GM18499 (cell line): ENCODE measurements at regions not wholly inside any gene's neighbourhood (a gene's known extent, or its start where the extent isn't known, plus 50 kb on each side); places are given as distances from the start of the nearest gene placed in this dataset.

Experiments used
- ATAC-seq: cut with Tn5 transposase; IDR thresholded peaks from one replicate; pipeline ENCODE4 v1.9.1; 2021; ENCODE audit warnings: moderate number of reproducible peaks; ENCODE audit not compliant: insufficient read depth, unreplicated experiment

DNA sequence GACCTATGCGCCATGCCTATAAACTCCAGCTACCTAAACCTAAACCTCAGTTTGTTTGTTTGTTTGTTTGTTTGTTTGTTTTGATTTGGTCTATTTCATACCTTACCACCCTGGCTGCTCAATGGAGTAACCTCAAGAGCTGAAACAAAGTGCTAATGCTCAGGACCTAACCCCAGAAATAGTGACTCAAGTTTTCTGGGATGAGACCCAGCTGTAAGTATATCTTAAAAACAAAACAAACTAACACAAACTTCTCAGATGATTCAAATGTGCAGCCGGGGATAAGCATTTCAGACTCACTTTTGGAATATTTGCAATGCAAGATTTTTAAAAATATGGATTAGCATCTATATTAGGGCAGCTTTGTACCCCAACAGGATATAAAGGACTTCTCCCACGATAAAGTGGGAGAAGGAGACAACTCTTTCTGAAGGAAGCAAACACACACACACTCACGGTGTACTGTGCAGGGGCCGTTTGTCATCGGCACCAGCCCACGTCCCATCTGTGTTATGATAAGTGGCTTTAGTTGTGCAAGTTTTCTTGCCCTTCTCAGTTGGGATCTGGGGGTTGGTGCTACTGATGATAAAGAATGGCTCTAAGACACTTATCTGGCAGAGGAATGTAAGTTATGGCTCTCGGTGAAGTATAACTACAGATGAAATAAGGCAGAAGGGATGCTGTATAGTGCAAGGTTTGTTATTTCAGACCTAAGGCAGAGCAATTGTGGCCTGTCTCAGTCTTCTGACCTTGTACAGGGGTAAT is 516.7 kb upstream of the TMEM132C start:
- ATAC-seq, result no peak

DNA sequence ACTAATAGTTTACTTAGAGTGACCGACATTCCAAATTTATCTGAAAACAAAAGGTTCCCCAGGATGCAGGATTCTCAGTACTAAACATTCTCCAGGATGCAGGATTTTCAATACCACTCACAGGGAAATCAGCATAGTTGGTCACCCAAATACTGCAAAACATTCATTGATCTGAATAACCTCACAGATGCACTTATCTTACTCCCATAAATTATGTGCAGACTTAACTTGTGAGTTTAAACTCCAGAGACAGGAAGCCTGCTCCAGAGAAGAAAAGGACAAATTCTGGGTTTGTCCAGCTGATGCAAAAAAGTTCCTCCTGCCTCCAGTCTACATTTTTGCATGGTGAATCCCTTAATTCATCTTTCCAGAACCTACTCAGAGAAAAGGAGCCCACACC is 514.2 kb upstream of the TMEM132C start:
- ATAC-seq, result no peak

DNA sequence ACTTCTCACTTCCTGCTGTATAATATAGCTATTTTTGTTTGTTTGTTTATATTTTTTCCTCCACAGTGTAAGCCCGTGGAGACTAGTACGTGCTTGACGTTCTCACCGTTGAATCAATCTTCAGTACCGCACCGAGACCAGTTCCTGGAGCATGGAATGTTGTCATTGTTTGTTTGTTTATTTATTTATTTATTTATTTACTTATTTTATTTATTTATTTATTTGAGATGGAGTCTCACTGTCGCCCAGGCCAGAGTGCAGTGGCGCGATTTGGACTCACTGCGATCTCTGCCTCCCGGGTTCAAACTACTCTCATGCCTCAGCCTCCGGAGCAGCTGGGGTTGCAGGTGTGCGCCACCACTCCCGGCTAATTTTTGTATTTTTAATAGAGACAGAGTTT is 506.6 kb upstream of the TMEM132C start:
- no peak for ATAC-seq

DNA sequence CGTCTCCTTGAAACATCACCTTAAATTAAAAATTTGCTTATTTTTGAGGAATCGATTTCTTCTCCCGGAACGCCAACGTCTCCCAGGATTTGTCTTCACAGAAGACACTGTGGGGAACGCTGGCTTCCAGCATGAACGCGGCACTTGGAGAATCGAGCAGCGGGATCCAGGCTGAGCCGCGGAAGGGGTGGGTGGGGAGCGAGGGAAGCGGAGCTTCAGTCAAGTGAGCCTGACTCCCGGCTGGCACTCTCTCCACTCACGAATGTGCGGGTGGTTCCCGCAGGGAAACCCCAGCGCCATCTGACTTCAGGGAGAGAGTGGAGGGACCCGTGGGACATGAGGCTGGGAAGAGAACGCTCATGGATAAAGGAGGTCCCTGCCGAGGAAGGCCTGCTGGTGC is 506.0 kb upstream of the TMEM132C start:
- ATAC-seq, result no peak

DNA sequence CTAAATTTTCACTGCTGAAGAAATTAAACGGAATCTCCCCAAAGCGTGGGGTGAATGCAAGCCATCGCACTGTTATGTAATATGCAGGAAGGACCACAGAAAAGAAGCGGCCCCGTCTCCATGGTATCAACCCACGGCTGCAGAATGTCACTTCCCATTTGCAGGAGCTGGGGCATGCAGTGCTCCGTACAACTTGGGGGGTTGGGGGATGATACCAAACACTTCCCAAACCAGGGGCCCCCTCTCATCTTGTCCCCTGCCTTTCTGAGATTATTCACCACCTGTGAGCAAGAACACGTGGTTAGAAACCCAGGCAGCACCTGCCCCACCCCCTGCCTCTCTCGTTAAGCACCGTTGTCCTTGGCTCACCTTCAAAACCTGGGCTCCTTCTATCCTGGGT is 505.1 kb upstream of the TMEM132C start:
- ATAC-seq, result no peak

DNA sequence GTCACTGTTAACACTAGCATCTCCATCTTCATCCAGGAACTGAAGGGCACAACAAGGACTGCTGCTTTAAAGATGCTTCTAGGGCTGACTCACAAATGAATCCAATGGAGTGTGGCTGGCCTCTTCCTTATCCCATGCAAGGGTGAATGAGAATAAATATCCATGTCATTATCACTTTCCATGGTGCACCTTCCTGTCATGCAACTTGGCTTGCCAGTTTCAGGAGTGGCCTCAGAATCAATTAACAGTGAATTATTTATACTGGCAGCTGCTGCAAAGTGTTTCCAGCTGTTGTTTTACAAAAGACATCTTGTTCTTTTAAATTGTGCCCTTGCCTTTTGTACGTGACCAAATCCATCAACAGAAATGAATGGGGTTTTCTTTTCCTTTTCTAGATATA is 499.3 kb upstream of the TMEM132C start:
- ATAC-seq, result no peak

DNA sequence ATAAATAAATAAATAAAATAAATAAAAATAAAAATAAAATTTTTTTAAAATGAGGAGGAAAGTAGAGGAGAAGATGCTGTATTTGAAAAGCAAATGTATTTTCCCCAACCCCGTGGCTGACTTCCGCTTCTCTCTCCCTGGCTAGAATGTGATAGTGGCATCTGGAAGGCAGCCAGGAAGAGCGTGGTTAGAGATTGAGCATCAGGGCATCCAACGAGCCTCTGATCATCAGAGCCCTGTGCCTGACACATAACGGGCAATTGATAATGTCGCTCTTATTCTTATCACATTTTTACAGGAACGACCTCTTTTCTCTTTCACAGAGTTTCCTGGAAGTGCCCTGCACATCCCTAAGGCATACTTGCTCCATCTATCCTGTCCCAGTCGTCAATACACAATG is 496.9 kb upstream of the TMEM132C start:
- no peak for ATAC-seq

DNA sequence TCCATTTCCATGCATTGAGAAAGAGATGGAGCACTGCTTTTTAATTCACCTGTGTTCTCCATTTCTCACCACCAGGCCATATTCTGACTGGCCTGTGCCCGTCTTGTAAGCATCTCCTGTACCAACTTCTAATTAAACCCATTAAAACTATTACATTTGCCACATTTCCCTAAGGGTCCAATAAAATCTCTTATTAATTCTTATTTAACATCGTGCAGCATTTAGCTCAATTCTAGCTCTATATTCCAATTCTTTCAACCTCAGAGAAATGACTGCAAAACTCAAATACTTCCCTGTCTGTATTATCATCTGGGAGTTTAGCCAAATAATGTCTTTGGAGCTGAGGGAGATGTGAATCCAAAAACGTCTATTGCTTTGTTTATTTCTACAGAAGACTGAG is 495.4 kb upstream of the TMEM132C start:
- ATAC-seq, result no peak

DNA sequence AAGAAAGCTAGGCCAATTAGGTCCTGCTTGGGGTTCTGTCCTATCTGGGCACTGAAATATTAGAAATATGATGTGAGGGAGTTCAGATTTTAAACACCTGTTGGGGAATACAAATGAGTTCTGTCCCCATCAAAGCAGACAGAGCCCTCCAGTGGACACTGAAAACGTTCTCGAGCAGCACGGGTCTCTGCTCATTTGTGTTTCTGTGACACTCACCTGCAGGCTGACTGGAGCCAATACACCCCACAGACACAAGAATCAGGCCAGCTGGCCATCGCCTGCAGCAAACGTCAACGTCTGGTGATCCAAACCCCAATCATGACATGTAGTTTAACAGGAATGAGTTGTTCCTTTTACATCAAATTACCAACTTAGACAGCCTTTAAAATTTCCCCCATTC is 493.4 kb upstream of the TMEM132C start:
- ATAC-seq, result no peak

DNA sequence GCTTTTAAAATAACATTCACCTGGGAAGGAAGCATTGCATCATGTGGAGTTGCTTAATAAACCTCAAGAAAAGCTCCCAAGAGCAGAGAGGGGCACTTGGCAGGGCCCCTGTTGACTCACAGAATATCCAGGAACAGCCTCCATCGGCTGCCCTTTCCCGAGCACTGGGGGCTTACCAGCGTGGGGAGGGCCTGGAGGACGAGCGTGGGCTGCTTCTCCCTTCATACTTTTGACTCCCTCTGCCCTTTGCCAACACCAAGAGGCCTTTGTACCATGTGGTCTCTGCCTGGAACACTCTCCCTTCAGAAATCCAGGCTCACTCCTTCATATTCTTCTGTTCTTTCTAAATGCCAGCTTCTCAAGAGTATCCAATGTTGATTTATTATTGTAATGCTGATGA is 492.1 kb upstream of the TMEM132C start:
- ATAC-seq, result no peak

DNA sequence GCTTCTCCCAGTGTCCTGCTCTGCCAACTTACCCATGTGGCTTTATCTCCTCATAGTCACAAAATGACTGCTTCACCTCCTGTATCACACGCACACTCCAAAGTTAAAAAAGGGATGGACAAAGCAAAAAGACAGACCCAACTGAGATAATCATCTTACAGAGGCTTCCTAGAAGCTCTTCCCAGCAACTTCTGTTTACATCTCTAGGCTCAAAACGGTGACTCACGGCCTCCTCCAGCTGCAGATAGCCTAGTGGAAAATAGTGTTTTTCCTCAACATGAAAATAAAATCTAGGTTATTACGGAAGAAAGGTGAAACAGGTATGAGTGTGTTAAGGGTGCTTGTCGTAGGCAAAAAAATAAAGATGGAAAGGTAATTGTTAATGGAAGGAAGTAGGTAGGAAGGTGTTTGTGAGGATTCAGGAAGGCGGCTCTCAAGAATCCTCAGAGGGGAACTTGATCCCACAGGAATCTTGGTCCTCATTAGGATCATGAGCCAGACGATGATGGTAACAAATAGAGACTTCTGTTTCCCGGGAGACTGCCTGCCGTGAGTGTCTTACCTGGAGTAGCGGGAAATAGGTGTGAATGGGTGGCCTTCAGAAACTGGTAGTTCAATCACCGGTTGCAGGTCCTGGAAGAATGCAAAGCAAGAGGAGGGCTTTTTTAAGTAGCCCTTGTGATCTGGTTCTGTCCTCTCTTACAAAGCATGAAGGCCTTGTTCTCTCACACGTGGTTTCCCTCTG is 487.5 kb upstream of the TMEM132C start:
- no peak for ATAC-seq

DNA sequence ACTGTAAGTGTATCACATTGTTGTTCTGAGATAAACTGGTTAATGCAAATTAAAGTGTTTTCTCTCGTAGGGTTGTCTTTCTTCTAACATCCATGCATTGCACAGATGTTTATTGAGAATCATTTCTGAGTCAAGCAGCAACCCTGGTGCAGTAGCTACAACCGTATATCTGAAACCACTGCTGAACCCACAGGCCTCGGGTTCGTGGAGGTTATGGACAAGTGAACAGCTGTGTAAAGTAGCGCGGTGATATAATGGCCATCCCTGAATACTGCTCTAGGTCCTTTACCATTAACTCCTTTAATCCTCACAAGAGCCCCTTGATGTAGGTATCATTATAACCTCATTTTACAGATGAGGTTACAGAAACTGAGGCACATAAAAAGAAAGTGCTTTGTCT is 486.1 kb upstream of the TMEM132C start:
- ATAC-seq, result no peak

DNA sequence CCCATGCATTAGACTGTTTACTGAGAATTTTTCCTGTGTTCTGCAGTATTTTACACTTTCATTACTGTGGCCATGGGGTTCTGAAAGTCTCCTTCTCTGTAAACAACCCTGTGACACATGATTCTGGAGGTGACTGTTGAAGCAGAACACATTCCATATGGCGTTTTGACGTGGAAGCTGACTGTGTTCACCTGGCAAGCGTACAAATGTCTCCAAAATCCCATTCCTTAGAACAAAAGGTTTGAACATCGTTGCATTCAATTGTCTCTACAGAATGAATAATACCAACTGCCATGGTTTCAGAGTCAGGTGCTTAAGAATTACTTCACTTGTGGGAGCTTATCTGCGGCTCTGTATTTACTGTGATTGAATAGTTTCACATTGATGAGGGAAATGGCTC is 485.6 kb upstream of the TMEM132C start:
- no peak for ATAC-seq

DNA sequence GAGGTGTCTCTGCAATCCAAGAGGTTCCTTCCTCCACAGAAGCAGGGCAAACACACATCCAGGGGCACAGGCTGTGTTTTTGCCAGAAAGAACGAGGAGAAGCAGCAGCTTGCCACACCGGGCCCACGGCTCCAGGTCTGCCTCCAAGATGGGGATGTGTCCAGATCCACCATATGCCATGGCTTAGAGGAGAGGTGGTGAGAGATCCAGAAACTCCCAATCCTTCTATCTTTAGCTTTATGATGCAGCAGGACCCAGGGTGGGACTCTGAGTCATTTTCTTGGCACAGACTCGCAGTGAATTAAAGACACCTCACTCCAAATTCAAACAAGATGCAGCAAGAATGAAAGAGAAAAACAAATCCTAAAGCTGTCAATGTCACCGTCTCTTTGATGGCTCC is 481.4 kb upstream of the TMEM132C start:
- no peak for ATAC-seq

DNA sequence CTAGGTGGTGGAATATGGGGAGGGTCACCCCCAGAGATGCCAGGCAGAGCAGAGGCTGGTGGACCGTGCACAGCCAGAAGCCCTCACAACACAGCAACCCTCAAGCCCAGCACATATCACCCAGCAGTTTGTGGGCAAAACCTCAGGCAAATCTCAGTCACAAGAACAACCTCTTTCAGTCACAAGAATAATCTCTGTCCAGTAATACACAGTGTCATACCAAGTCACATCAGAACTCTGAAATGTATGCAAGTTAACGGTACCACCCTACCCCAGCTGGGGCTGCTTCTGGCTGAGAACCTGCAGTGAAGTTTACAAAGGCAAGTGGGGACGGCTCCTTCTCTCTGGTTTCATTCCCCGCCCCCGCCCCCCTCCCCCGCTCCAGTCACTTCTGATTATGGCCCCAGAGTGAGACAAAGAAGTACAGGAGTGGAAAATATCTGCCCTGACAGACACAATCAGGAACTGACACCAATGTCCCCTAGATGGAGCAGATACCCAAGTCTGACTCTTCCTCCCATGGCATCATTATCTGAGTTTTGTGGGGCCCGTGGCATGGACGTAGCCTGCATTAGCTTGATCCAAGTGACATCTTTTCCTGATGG is 480.9 kb upstream of the TMEM132C start:
- no peak for ATAC-seq

DNA sequence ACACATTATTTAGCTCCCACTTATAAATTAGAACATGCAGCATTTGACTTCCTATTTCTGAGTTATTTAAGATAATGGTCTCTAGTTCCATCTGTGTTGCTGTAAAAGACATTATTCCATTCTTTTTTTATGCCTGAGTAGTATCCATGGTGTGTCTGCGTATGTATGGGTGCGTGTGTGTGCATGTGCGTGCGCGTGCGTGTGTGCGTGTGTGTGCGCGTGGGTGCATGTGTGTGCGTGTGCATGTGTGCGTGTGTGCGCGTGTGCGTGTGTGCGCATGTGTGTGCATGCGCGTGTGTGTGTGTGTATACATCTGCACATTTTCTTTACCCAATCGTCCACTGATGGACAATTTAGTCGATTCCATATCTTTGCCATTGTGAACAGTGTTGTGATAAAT is 479.4 kb upstream of the TMEM132C start:
- no peak for ATAC-seq

DNA sequence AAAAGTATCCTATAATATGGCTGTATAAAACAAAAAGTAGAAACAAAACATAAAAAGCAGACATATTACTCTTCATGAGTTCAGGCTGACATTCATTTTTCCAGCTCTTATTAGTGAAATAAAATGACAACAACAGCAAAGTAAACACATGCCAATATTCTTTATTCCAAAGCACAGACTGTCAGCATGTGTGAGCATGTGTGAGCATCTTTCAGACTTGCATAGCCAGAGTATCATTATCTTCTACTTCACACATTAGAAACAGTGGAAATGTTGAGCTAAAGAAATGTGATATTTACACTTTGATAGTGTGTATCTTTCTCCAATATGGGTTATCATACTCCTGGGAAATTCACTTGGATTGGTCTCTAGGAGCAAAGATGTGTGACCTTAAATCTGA is 476.6 kb upstream of the TMEM132C start:
- ATAC-seq, result no peak

DNA sequence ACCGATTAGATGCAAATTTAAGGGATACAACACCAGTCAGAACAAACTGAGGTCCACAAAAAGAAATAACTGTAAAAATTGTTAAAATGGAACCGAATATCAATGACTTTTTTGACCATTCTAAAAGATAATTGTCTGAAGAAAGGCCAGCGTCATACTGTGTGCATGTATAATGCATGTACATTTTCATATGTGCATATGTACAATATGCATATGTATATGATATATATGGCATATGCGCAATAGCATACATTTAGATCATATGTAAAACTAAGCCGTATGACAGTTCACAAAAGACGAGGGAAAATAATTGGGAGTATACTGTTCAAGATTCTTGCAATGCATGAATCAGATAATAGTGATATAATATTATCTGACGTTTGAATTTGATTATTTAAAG is 475.8 kb upstream of the TMEM132C start:
- ATAC-seq, result no peak

DNA sequence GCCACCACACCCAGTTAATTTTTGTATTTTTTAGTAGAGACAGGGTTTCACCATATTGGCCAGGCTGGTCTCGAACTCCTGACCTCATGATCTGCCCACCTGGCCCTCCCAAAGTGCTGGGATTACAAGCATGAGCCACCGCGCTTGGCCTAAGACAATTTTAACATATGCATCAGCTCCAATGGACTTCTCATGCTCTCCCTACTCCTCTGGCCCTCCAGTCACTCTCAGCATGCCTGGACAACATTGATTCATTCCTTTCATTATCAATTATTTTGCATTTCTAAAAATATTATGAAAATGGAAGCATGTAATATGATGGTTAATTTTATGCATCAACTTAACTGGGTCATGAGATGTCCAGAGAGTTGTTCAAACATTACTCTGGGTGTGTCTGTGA is 469.1 kb upstream of the TMEM132C start:
- no peak for ATAC-seq

DNA sequence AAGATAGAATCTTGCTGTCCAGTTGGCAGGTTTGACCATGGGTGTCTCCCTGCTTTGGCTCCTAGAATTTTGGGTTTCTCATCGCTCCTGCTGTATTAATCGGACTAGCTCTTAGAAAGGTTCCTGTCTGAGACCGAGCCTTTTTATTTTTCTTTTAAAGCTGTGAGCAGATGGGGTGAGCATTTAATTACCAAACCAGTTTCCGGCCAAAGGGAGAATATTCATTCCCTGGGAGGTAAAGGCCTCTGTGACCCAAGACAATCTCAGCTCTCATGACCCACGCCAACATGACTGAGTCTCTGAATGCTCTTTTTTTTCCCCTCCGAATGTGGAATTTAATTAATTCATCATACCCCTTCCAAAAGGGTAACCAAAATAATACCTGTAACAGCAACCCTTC is 464.7 kb upstream of the TMEM132C start:
- no peak for ATAC-seq

DNA sequence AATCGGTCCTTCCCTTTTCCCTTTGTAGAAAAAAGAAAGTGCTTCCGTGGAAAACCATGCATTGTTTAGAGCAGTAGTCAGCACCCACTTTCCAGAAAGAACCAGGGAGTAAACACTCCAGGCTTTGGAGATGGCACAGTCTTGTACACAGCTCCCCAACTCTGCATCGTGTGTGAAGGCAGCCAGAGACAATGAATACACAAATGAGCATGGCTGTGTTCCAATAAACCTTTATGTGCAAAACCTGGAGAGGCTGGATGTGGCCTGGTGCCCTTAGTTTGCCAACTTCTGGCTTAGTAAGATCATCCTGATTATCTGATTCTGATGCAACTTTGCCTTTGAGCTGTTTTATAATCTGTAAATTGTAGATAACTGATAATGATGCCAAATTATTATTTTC is 463.4 kb upstream of the TMEM132C start:
- no peak for ATAC-seq

DNA sequence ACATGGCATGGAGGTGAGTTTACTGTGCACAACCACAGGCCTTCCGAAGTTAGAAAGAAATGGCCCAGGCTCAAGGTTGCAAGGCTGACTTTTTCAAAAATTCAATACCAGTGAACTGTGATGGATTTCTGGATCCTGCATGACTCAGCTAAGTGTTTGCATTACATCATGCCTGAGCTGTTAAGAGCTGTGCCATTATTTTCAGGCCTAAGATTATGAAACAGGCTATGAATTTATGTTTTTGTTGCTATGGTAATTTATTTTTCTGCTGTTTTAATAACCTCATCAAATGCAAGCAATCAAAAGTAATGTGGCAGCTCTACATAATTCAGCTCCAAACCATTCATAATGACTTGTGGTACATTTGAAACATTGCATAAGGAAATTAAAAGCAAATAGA is 457.7 kb upstream of the TMEM132C start:
- no peak for ATAC-seq
